ENCODE measurements at regions not wholly inside any gene's neighbourhood (a gene's known extent, or its start where the extent isn't known, plus 50 kb on each side); places are given as distances from the start of the nearest gene placed in this dataset.

GRCh38 chr6:105982761-105983540 lies 103.2 kb upstream of the PRDM1 start:
- TF ChIP-seq CTCF (IDR thresholded peaks at IDR 0.05): no peak
- TF ChIP-seq EP300 (IDR thresholded peaks at IDR 0.05; ENCODE audit: low read depth): no peak
- no peak for TF ChIP-seq POLR2A (IDR thresholded peaks at IDR 0.05)

Measured in transverse colon (tissue), 3 donors.